Testis (tissue), 2 donors: ENCODE measurements at regions not wholly inside any gene's neighbourhood (a gene's known extent, or its start where the extent isn't known, plus 50 kb on each side); places are given as distances from the start of the nearest gene placed in this dataset.

Experiments
- POLR2A ChIP-seq: fragments of 450-650 bp; IDR thresholded peaks from one replicate; pipeline ENCODE4 v1.6.1; 2017; ENCODE audit warnings: antibody characterized with exemption, mild to moderate bottlenecking, moderate library complexity
- TF ChIP-seq, protein P1 (sequence below), 3 experiments: fragments of 450-650 bp in 2 of 3; fragments of 200-600 bp in 1 of 3; sonication (generic) in 1 of 3; IDR thresholded peaks; one replicate each; pipeline ENCODE4 v1.5.1; 2016 to 2019; ENCODE audit warnings: antibody characterized with exemption in 3 of 3, mild to moderate bottlenecking in 2 of 3, moderate library complexity in 1 of 3

DNA sequence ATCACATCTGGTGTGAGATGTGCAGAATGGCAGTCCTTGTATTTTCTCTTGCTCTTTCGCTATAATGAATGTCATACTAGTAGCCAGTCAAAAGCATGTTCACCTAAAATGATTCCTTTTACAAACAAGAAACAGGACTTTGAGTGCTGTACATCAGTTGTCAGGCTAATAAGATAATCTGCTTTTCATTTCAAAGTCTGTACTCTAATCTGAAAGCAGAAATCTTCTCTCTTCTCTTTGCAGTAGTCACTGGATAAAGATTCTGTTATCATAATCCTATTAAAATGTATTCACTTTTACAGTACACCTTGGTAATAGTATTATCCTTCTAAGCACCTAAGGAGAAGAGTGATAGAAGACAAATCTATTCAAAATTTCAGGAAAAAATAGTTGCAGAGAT is 300.1 kb downstream of the MFSD1 start:
- TF ChIP-seq, protein P1, sequence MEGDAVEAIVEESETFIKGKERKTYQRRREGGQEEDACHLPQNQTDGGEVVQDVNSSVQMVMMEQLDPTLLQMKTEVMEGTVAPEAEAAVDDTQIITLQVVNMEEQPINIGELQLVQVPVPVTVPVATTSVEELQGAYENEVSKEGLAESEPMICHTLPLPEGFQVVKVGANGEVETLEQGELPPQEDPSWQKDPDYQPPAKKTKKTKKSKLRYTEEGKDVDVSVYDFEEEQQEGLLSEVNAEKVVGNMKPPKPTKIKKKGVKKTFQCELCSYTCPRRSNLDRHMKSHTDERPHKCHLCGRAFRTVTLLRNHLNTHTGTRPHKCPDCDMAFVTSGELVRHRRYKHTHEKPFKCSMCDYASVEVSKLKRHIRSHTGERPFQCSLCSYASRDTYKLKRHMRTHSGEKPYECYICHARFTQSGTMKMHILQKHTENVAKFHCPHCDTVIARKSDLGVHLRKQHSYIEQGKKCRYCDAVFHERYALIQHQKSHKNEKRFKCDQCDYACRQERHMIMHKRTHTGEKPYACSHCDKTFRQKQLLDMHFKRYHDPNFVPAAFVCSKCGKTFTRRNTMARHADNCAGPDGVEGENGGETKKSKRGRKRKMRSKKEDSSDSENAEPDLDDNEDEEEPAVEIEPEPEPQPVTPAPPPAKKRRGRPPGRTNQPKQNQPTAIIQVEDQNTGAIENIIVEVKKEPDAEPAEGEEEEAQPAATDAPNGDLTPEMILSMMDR (IDR thresholded peaks at IDR 0.05), result no peak
- TF ChIP-seq POLR2A, result no peak
